ENCODE measurements at regions not wholly inside any gene's neighbourhood (a gene's known extent, or its start where the extent isn't known, plus 50 kb on each side); places are given as distances from the start of the nearest gene placed in this dataset.

DNA sequence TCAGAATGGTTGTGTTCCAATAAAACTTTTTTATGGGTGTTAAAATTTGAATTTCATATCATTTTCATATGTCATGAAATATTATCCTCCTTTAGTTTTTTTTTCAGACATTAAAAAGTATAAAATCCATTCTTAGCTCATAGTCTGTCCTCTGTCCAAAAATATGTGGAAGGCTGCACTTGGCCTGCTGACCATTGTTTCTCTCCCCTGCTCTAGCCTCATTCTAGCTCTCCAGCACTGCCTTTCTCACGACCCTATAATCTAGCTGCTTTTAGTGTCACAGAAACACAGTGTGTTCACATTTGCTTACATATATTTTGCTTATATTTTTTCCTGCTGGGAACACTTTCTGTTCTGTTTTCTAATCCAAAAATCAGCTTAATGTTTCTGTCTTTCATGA lies 165.0 kb upstream of the ANK2 start:
- TF ChIP-seq, protein P1, sequence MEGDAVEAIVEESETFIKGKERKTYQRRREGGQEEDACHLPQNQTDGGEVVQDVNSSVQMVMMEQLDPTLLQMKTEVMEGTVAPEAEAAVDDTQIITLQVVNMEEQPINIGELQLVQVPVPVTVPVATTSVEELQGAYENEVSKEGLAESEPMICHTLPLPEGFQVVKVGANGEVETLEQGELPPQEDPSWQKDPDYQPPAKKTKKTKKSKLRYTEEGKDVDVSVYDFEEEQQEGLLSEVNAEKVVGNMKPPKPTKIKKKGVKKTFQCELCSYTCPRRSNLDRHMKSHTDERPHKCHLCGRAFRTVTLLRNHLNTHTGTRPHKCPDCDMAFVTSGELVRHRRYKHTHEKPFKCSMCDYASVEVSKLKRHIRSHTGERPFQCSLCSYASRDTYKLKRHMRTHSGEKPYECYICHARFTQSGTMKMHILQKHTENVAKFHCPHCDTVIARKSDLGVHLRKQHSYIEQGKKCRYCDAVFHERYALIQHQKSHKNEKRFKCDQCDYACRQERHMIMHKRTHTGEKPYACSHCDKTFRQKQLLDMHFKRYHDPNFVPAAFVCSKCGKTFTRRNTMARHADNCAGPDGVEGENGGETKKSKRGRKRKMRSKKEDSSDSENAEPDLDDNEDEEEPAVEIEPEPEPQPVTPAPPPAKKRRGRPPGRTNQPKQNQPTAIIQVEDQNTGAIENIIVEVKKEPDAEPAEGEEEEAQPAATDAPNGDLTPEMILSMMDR (IDR thresholded peaks at IDR 0.05; ENCODE audit: extremely low read depth in 1 of 2, insufficient read depth in 1 of 2, low read depth in 1 of 2, low read length in 2 of 2) = no peak
- no peak for TF ChIP-seq EZH2 (IDR thresholded peaks at IDR 0.05; ENCODE audit: borderline replicate concordance, low read depth, low read length, severe bottlenecking)
- no peak for TF ChIP-seq POLR2A (IDR thresholded peaks at IDR 0.05; ENCODE audit: low read depth, low read length)
- TF ChIP-seq, protein P2, sequence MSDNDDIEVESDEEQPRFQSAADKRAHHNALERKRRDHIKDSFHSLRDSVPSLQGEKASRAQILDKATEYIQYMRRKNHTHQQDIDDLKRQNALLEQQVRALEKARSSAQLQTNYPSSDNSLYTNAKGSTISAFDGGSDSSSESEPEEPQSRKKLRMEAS (IDR thresholded peaks at IDR 0.05; ENCODE audit: insufficient read depth, insufficient read length) = no peak
- no peak for TF ChIP-seq MYC (IDR thresholded peaks at IDR 0.05; ENCODE audit: low read depth, low read length)
- no peak for TF ChIP-seq POLR2AphosphoS5 (IDR thresholded peaks at IDR 0.05; ENCODE audit: insufficient read depth, low read depth, low read length)
- TF ChIP-seq FOS (IDR thresholded peaks at IDR 0.05; ENCODE audit: borderline replicate concordance, insufficient read depth, low read length) = no peak
- TF ChIP-seq GATA2 (IDR thresholded peaks at IDR 0.05; ENCODE audit: insufficient read depth, insufficient read length, low read depth, low read length) = no peak
